OCI-LY7 (cell line): ENCODE measurements at regions not wholly inside any gene's neighbourhood (a gene's known extent, or its start where the extent isn't known, plus 50 kb on each side); places are given as distances from the start of the nearest gene placed in this dataset.

Source experiments
- EZH2phosphoT487 ChIP-seq: fragments of 200-600 bp; sonication (generic); IDR thresholded peaks from 2 replicates; pipeline ENCODE4 v1.6.1; 2018; ENCODE audit warnings: low read depth, borderline replicate concordance, mild to moderate bottlenecking, mixed run types, antibody characterized with exemption, low read length, moderate library complexity, mixed read lengths
- TF ChIP-seq, protein P1 (sequence below): fragments of 200-600 bp; sonication (generic); conservative IDR thresholded peaks from 2 replicates; pipeline ENCODE4 v1.5.1; 2014; ENCODE audit warnings: mild to moderate bottlenecking, antibody characterized with exemption, low read length, moderate library complexity, mixed read lengths

DNA sequence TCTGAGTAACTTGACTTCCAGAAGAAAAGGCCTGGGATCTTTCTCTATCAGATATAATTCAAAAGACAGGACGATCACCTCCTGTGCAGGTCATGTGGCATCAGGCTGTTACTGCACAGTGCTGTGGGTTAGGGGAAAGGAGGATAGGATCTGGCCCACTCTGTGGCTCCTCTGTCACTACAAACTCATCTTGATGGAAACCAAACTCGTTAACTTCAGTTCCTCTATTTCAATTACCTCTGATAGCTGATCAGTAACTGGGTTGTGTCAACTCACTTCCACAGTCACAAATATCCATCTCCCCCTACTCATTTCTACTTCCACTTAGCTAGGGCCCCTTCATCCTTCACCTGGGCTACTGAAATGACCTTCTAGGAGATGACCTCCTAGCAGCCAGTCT, 95.2 kb downstream of the RCN1 start:
- TF ChIP-seq, protein P1, sequence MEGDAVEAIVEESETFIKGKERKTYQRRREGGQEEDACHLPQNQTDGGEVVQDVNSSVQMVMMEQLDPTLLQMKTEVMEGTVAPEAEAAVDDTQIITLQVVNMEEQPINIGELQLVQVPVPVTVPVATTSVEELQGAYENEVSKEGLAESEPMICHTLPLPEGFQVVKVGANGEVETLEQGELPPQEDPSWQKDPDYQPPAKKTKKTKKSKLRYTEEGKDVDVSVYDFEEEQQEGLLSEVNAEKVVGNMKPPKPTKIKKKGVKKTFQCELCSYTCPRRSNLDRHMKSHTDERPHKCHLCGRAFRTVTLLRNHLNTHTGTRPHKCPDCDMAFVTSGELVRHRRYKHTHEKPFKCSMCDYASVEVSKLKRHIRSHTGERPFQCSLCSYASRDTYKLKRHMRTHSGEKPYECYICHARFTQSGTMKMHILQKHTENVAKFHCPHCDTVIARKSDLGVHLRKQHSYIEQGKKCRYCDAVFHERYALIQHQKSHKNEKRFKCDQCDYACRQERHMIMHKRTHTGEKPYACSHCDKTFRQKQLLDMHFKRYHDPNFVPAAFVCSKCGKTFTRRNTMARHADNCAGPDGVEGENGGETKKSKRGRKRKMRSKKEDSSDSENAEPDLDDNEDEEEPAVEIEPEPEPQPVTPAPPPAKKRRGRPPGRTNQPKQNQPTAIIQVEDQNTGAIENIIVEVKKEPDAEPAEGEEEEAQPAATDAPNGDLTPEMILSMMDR = no peak
- TF ChIP-seq EZH2phosphoT487 = no peak
